NCI-H2227 treated with DMSO at 0.1 percent for 48 hours (cell line): ENCODE measurements at regions not wholly inside any gene's neighbourhood (a gene's known extent, or its start where the extent isn't known, plus 50 kb on each side); places are given as distances from the start of the nearest gene placed in this dataset.
"Not testable (repeated sequence)": the region's sequence is repeated elsewhere in the genome, so short reads cannot be mapped to it uniquely, and the experiment has no call there.

Experiments
- DNase-seq: peaks from one replicate; lab custom pipeline; 2025; lab: John Stamatoyannopoulos, UW

DNA sequence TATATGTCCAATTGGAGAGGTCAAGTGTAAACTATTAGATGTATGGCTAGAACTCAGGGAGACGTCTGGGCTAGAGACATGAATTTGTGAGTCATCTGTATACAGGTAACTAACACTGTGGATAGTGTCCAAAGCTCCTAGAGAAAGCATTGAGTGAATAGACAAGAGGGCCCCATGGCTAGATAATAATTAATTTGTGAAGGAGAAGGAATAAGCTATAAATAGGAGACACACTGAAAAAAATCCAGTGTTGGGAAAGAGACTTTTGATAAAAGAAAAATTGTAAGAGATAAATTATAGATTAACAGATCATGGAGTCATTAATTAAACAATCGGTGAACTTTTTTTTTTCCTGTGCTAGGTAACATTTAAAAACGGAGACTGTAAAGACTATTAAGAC is 326.6 kb upstream of the PRICKLE1 start:
- no peak for DNase-seq

DNA sequence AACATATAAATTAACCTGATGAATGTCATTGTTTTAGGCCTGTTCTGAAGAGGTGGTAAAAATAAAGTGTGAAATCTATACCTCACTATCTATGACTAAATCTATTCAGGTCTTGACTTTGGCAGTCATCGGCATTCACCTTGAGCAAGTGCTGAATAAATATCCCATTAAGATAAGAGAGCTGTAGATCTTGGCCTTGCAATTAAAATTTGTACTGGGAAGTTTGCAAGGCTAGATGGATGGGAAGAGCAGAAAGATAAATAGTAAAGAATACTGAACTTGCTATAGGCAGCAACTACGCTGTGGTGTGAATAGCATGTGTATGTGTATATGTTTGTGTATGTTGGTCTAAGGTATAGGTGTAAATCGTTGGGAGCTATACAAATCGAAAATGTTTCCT is 325.9 kb upstream of the PRICKLE1 start:
- DNase-seq = no peak

DNA sequence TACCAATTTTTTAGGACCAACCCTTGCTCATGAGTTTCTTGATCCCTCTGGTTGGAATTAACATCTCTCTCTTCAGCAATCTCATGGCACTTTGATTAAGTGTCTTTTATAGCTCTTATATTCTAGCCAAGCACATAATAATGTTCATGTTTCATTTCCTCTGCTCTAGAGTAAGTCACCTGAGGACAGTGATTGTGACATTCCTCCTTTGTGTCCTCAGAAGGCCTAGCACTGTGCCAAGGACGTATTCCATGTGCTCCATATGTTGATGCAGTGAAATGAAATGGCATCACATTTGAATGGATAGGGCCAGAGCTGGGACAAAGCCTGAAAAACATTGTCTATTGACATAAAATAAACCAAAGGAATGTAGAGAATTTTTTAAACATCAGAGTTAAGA is 322.8 kb upstream of the PRICKLE1 start:
- DNase-seq = no peak

- no peak for DNase-seq
These were observed 321.1 kb upstream of the PRICKLE1 start for GRCh38 chr12:42910656-42911055.

DNA sequence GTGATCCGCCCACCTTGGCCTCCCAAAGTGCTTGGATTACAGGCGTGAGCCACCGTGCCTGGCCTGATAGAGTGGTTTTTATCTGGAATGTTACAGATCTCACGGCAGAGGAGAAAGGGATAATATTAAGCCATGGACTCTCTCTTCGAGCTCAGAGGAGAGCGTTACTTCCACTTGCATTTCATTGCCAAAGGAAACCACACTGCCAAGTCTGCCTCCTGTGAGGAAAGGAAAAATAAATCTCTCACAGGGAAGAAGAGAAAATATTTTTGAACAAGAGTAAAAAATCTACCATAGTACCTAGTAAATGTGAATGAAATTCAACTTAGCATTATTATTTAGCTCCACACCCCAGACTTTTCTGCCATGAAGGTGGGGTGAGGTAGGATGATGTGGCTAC is 319.2 kb upstream of the PRICKLE1 start:
- no peak for DNase-seq

- not testable (repeated sequence) for DNase-seq
These were observed 317.3 kb upstream of the PRICKLE1 start for GRCh38 chr12:42906801-42907200.

GRCh38 chr12:42905419-42905705 is 315.8 kb upstream of the PRICKLE1 start:
- no peak for DNase-seq

DNA sequence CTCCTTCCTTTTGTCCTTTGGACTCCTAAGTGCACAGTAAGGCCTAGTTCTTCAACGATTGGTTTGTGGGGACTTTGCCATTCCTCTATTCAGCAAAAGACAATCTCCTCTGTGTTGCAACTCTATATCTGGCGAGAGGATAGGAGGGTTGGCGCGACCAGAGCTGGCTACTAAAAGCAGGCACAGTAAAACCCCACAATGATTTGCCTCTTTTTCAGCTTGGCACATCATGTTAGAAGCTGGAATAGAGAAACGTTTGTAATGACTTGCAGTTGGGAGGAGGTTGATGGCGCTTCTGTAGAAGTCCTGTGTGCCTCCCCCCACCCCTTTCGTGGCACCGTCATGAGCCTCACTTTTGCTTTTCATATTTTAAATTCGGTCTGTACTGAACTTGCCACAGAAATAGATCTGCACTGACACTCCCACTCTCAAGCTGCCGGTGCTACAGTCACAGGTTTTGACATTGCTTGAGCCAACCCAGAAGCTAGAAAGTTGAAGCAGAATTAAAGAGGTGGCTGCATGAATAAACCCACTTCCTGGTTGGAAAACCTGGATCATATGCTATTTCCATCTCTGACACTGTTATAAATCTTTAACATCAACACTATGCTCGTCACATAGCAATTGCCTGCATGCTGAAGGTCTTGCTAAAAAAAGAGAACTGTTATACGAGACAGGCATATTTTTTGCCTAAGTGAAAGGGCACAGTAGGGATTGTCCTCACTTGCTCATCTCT is 315.3 kb upstream of the PRICKLE1 start:
- DNase-seq = no peak

DNA sequence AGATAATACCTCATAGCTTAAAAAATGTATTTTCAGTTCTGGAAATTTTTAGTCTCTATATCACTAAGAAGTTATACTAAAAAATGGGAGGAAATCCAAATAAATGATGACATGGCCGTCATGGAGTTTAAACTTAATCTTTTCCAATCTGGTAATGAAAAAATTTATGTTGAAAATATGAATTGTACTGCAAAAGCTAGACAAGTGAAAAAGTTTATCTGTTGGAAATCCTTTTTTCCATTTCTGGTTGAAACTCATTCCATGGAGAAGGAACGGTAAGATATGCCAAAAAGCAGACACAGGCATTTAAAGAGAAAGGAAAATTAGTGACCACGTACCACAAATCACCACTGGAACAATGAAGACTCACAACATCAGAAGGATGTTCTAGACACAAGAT is 314.2 kb upstream of the PRICKLE1 start:
- DNase-seq = no peak

DNA sequence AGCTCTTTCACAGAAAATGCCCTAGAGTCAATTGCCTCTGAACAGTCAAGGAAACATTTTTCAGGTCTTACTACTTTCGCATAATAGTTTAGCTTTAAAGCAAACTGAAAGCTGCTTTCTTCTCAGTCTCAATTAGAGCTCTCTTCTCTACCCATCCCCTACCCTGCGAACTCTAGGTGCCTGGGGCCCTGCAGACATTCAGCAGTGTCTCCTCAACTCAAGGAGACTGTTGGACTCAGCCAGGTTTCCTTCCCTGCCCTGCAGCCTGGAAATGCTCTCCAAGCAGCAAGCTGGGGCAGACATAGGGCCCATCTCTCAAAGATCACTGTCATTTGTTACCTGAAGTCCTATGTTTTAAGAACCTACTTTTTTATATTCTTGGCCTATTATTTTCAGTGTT is 312.5 kb upstream of the PRICKLE1 start:
- DNase-seq = no peak

DNA sequence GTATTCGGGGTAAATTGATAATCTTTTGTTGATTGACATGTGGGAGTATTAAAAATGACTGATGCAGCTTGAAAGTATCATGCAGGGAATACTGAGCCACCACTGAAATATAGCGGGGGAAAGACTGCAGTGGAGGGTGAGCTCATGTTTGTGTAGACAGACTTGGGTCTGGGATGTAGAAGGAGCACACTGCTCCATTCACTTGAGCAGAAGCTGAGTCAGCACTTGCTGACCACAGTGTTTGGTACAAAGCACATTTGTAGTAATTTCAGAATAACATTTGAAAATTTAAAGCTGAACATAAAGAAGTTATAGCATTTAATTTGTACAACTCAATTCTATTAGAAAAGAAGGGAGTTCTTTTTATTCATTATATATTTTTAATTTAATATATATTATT is 304.3 kb upstream of the PRICKLE1 start:
- no peak for DNase-seq

DNA sequence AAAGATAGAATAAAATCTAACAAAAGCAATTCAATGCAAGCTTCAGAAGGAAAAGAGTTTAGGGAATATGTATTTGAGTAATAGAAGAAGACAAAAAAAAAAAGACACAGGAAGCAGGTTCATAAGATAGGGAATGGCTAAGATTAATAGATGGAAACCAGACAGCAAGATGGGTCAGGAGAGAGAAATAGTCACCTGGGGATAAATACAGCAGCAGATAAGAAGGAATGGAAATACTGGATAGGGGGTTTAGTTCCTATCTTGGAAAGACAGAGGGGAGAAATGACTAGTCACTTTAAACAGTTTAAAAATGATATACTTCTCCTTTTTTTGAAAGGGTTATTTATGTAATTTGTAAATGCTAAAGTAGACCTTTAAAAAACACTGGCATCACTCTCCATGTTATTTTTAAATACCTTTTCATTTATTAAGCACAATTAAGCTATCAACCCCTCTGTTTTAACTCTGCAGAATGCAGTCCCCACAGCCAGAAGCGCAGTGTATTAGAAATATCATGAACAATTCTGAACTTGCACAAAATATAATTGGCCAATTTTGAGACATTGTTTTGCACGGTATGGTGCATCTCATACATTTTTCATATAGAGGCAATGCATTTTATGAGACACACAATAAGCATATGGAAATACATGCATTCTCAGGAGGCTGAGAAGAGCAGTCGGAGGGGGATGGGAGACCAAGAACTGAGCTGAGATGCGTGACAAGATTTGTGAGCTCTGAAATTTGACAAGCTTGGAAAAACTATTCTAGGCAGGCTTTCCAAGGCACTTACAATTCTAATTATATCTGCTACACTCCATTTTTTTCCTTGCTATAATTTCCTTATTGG is 303.4 kb upstream of the PRICKLE1 start:
- no peak for DNase-seq

GRCh38 chr12:42887657-42888056 is 298.1 kb upstream of the PRICKLE1 start:
- DNase-seq = no peak

GRCh38 chr12:42886160-42886559 is 296.6 kb upstream of the PRICKLE1 start:
- DNase-seq = no peak

DNA sequence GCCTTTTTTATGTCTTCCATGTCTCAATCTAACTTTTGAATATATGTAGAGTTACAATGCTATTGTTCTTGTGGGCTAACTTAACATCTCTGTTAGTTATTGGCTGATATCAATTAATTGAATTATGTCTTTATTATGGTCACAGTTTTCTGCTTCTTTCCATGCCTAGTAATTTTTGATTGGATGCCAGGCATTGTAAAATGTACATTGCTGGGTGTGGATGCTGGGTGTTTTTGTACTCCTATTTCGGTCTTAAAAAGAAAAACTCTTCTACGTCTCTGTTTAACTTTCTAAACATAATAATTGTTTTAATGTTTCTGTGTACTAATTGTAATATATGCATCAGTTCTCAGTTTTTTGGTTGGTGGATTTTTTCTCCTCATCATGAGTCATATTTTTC is 296.1 kb upstream of the PRICKLE1 start:
- no peak for DNase-seq

- DNase-seq = no peak
These were observed 294.6 kb upstream of the PRICKLE1 start for GRCh38 chr12:42884116-42884515.

GRCh38 chr12:42873401-42873800 is 283.9 kb upstream of the PRICKLE1 start:
- DNase-seq = no peak

- DNase-seq = no peak
These were observed 282.3 kb upstream of the PRICKLE1 start for GRCh38 chr12:42871816-42872215.

GRCh38 chr12:42868291-42868690 is 278.7 kb upstream of the PRICKLE1 start:
- DNase-seq = no peak

DNA sequence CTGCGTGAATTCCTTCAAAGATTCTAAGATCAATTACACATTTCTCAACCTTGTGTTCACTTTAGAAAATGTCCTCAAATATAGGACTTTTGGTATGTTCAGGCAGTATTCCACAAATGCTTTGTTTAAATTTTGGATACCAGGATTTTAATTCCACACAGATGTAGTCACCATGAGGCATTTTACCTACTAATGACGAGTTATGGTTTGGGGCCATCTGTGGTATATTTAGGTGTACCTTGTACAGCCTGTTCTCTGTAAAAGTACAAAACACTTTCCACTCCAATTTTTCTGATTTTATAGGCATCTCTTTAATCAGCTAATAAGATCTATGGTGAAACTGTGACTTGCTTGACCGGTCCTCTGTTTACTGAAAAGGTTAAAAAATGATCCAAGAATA is 275.7 kb upstream of the PRICKLE1 start:
- DNase-seq = no peak

DNA sequence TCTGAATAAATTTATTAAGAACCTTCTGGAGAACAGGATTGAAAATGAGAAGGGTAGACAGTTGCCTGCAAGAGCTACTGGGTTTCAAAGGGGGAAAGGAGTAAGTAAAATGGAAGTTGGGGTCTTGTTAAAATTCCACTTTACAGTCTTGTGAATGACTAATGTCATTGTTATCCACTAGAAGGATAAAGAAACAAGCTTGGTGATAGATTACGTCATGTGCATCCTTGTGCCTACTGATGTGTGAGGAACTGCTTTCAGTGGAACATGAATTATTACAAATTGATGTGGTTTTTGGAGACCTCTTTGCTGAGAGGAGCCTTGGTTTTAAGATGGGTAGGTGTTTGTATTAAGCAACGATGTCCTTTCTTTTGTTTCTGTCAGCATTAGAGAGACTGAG is 272.5 kb upstream of the PRICKLE1 start:
- no peak for DNase-seq

DNA sequence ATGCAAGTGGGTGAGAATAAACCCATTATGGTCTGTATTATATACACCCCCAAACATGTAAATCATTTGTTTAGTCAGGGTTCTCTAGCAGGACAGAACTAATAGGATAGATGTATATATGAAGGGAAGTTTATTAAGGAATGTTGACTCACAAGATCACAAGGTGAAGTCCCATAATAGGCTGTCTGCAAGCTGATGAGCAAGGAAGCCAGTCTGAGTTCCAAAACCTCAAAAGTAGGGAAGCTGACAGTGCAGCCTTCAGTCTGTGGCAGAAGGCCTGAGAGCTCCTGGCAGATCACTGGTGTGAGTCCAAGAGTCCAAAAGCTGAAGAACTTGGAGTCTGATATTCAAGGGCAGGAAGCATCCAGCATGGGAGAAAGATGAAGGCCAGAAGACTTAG is 270.8 kb upstream of the PRICKLE1 start:
- not testable (repeated sequence) for DNase-seq

GRCh38 chr12:42859612-42860011 is 270.1 kb upstream of the PRICKLE1 start:
- no peak for DNase-seq

DNA sequence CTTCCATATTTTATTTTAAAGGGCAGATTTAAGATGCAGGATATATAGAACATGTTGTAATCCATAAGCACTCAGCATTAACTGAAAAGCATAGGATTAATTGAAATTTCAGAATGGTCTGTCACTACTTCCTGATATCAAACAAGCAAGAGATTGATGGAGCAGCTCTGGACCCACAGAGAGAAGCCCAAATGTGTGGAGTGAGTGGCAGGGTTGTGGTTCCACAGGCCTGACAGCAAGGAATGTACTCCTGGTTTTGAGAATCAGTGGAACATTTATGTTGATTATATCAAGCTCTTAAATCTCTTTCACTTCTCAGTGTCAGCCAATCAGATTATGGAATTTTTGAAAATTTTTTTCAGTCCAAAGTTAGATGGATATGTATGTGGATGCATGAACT is 267.6 kb upstream of the PRICKLE1 start:
- DNase-seq = no peak
